ENCODE measurements at regions not wholly inside any gene's neighbourhood (a gene's known extent, or its start where the extent isn't known, plus 50 kb on each side); places are given as distances from the start of the nearest gene placed in this dataset.

DNA sequence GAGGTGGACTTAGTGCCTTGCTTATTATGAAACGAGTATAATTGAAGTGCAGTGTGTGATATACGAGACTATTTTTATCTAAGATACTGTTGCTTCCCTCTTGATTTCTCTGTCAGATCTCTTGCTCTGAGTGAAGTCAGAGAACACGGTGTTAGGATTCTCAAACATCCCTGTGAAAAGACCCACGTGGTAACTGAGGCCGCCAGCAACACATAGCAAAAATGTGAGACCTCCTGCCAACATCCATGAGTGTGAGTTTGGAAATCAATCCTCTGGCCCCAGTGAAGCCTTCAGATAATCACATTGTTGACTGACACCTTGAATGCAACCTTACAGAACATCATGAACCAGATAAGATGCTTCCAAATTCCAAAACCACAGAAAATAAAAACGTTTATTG is 954.4 kb downstream of the FAT4 start:
- no peaks in the 10 kb centered on the region for H3K4me1 ChIP-seq (ENCODE audit: insufficient read depth, low read length)
- H3K4me2 ChIP-seq (ENCODE audit: low read depth, low read length): no peak overlapping the region
- H3K9ac ChIP-seq (ENCODE audit: insufficient read depth, low read depth, low read length): no peak overlapping the region
- no peak overlapping the region for H3K4me3 ChIP-seq (replicated peaks in 1 of 3; ENCODE audit: insufficient read depth in 1 of 3, low read depth in 2 of 3, low read length in 3 of 3)
- no peaks in the 10 kb centered on the region for H3K36me3 ChIP-seq (replicated peaks in 1 of 2; ENCODE audit: control insufficient read depth in 1 of 2, insufficient read depth in 2 of 2, low read length in 2 of 2)
- ChIA-PET POLR2A (no interaction called here), CTCF (ENCODE audit: low intra/inter-chr PET ratio, low total read pairs) (no interaction called here)
- FAIRE-seq (no peak), ATAC-seq (no peak), DNase-seq (ENCODE audit: low spot score) (no peak)
- BruUV-seq (replicated peaks): no TSS peak
- in situ Hi-C loops (cut with HindIII; ENCODE audit: extremely low pct_ligation_motif_present, low pct_unique_long_range_greater_than_20kb): no loop called here
- H3K27me3 ChIP-seq (ENCODE audit: control insufficient read depth in 1 of 2, insufficient read depth in 2 of 2, low read length in 2 of 2): no peaks in the 10 kb centered on the region; a peak in 1 of 5 replicates
- H3K79me2 ChIP-seq (ENCODE audit: insufficient read depth, low read length): no peaks in the 10 kb centered on the region
- H2AFZ ChIP-seq (ENCODE audit: low read length): no peak overlapping the region
- TF ChIP-seq, protein P1, sequence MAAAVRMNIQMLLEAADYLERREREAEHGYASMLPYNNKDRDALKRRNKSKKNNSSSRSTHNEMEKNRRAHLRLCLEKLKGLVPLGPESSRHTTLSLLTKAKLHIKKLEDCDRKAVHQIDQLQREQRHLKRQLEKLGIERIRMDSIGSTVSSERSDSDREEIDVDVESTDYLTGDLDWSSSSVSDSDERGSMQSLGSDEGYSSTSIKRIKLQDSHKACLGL (CRISPR knock-in tag; IDR thresholded peaks at IDR 0.05): no peak
- TF ChIP-seq, protein P2, sequence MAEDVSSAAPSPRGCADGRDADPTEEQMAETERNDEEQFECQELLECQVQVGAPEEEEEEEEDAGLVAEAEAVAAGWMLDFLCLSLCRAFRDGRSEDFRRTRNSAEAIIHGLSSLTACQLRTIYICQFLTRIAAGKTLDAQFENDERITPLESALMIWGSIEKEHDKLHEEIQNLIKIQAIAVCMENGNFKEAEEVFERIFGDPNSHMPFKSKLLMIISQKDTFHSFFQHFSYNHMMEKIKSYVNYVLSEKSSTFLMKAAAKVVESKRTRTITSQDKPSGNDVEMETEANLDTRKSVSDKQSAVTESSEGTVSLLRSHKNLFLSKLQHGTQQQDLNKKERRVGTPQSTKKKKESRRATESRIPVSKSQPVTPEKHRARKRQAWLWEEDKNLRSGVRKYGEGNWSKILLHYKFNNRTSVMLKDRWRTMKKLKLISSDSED (CRISPR knock-in tag; IDR thresholded peaks at IDR 0.05): no peak
- TF ChIP-seq, protein P3, sequence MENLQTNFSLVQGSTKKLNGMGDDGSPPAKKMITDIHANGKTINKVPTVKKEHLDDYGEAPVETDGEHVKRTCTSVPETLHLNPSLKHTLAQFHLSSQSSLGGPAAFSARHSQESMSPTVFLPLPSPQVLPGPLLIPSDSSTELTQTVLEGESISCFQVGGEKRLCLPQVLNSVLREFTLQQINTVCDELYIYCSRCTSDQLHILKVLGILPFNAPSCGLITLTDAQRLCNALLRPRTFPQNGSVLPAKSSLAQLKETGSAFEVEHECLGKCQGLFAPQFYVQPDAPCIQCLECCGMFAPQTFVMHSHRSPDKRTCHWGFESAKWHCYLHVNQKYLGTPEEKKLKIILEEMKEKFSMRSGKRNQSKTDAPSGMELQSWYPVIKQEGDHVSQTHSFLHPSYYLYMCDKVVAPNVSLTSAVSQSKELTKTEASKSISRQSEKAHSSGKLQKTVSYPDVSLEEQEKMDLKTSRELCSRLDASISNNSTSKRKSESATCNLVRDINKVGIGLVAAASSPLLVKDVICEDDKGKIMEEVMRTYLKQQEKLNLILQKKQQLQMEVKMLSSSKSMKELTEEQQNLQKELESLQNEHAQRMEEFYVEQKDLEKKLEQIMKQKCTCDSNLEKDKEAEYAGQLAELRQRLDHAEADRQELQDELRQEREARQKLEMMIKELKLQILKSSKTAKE (CRISPR knock-in tag; IDR thresholded peaks at IDR 0.05; ENCODE audit: borderline replicate concordance): no peak
- TF ChIP-seq TCF12 (IDR thresholded peaks at IDR 0.05): no peak
- no peak for TF ChIP-seq TCF12 (CRISPR knock-in tag; IDR thresholded peaks at IDR 0.05)
- no peak for TF ChIP-seq HNRNPH1 (optimal IDR thresholded peaks at IDR 0.05; ENCODE audit: low read depth, low read length)
- no peak for TF ChIP-seq ZNF337 (CRISPR knock-in tag; IDR thresholded peaks at IDR 0.05; ENCODE audit: borderline replicate concordance, low read depth)
- no peak for TF ChIP-seq ZMAT3 (CRISPR knock-in tag; conservative IDR thresholded peaks at IDR 0.05)
- no peak for TF ChIP-seq ZNF598 (CRISPR knock-in tag; IDR thresholded peaks at IDR 0.05; ENCODE audit: borderline replicate concordance)
- TF ChIP-seq, protein P4, sequence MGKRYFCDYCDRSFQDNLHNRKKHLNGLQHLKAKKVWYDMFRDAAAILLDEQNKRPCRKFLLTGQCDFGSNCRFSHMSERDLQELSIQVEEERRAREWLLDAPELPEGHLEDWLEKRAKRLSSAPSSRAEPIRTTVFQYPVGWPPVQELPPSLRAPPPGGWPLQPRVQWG (CRISPR knock-in tag; IDR thresholded peaks at IDR 0.05; ENCODE audit: borderline replicate concordance, low read depth): no peak
- TF ChIP-seq MLLT10 (CRISPR knock-in tag; IDR thresholded peaks at IDR 0.05): no peak
- no peak for TF ChIP-seq ZNF383 (CRISPR knock-in tag; IDR thresholded peaks at IDR 0.05; ENCODE audit: borderline replicate concordance)
- no peak for TF ChIP-seq ZBTB42 (CRISPR knock-in tag; IDR thresholded peaks at IDR 0.05)
- TF ChIP-seq MAF1 (CRISPR knock-in tag; IDR thresholded peaks at IDR 0.05; ENCODE audit: borderline replicate concordance): no peak
- TF ChIP-seq YY1 (IDR thresholded peaks at IDR 0.05; ENCODE audit: insufficient read depth, insufficient replicate concordance, low read depth, low read length): no peak
- no peak for TF ChIP-seq ZFAT (CRISPR knock-in tag; conservative IDR thresholded peaks at IDR 0.05)
- H4K20me1 ChIP-seq (ENCODE audit: insufficient read depth, low read length): no peaks in the 10 kb centered on the region
- H3K27ac ChIP-seq (ENCODE audit: extremely low read length, insufficient read depth, low read length): no peak overlapping the region
- 0% methylated on average over 5 of the region's 6 CpGs for WGBS (ENCODE audit: low lambda C conversion rate)
- intact Hi-C loops (cut with micrococcal nuclease; ENCODE audit: unreplicated experiment): no loop called here
- no peaks in the 10 kb centered on the region for H3K9me3 ChIP-seq (ENCODE audit: low read length)
